ENCODE measurements at regions not wholly inside any gene's neighbourhood (a gene's known extent, or its start where the extent isn't known, plus 50 kb on each side); places are given as distances from the start of the nearest gene placed in this dataset.

DNA sequence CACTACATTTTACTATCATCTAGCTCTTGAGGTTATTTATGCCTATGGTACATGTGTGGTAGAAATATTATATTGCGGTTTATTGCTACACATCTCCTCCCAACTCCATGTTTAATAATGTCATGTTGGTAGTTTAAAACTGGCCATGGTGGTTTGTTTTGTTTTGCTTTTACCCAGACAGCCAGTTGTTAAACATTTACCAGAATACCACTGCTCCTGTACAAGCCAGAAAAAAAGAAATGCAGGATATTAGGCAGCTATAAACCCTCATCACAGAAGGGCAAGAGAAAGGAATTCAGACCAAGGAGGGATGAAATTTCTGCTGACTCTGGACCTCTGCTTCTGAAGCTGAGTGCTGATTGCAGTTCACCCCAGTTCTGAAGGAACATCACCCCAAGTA, 451.8 kb upstream of the IL12A start:
- no peak for DNase-seq (ENCODE audit: low read depth)

DNA sequence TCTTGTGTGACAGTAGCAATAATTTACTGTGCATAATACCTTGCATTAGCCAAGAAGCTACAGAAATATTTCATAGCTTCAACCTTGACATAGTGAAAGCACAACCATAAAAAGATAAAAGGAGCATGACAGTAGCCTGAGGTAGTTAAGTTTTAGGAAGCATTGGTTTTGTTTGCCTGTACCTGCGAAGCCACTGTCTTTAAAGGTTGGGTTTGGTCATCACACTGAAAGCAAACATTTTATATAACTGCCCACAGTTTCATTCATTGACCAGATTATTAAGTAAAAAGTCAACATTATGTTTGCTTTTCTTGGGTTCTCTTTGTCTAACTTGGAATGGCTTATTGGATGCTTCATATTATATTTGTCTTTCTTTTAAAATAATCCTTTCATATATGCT, 450.1 kb upstream of the IL12A start:
- DNase-seq (ENCODE audit: low read depth) = no peak

DNA sequence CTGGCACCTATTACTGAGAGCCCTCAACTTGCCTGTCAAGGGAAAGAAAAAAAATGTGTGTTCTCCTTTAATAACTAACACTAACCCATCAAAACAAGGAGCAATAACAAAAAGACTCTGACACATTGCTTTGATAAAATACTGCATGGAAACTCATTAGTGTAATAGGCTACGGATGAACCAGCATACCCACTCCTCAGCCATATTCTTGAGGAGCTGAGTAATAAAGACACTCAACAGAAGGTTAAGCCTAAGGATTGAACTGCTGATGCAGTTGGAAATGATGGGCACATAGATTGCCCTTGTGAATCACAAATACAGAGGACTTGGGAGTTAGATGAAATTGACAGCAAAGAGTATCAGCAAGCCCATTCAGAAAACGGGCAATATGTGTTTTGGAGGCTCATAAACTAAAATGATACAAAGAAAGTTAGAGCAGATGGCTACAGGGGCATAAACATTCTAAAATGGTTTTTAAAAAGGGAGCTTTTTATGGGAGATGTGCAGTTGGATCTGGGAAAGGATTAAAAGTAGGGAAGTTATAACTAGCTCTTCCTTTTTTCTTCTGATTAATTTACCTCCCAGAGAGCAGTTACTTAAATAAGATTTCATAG, 447.6 kb upstream of the IL12A start:
- DNase-seq (ENCODE audit: low read depth) = no peak

DNA sequence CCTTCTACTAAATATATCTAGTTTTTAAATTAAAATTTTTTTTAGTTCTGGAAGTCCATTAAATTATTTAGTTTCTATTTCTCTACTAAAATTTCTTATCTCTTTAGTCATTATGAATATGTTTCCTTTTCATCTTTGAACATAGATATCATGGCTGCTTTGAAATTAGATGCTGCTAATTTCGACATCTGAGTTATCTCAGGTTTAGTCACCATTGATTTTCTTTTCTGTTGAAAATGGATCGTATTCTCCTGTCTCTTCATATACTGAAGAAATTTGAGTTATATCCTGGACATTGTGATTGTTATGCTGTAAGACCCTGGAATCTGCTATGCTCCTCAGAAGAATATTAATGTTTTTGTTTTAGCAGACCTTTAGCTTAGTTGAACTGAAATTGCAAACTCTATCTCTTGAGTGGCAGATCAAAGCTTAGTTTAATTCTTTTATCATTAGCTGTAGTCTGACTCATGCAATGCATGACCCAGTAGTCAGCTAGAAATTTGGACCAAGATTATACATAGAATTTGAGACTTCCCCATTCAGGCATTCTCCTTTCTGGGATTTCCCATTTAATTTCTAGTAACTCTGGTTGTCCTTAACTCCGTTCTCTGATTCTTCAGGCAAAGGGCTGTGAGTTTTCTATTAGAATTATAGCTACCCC, 439.8 kb upstream of the IL12A start:
- DNase-seq (ENCODE audit: low read depth) = no peak

DNA sequence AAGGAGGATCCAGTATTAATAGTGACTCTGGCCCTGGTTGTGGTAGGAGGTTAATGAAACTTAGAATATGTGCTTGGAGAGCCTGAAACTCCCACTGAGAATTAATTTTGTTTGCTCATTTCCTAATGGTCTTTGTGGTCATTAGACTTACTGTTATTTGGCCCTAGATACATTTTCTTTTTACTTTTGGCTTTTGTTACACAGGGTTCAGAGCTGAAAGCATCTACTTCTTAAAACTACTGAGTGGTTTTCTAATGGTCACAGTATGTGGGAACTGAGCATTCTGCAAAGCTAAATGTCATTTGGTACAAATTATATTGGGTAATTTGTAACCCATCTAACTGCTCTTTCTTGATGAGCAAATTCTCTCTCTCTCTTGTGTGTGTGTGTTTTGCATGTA, 433.4 kb upstream of the IL12A start:
- DNase-seq (ENCODE audit: low read depth) = no peak

DNA sequence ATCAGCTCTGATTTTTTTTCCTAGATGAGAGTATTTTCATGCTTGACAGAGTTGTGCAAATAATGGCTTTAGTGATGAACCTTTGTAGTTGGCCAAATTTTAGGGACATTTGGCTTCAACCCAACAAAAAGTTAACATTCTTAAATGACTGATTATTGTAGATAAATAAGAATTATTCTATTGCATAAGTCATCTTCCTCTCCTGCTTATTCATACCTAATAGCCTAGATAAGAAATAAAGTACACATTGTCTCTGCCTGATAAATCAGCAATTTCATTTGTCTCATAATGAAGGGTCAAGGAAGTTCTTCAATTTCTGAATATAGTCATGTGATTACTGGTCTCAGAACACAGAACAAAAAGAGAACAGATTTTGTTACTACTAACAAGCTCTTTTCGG, 428.9 kb upstream of the IL12A start:
- no peak for DNase-seq (ENCODE audit: low read depth)

DNA sequence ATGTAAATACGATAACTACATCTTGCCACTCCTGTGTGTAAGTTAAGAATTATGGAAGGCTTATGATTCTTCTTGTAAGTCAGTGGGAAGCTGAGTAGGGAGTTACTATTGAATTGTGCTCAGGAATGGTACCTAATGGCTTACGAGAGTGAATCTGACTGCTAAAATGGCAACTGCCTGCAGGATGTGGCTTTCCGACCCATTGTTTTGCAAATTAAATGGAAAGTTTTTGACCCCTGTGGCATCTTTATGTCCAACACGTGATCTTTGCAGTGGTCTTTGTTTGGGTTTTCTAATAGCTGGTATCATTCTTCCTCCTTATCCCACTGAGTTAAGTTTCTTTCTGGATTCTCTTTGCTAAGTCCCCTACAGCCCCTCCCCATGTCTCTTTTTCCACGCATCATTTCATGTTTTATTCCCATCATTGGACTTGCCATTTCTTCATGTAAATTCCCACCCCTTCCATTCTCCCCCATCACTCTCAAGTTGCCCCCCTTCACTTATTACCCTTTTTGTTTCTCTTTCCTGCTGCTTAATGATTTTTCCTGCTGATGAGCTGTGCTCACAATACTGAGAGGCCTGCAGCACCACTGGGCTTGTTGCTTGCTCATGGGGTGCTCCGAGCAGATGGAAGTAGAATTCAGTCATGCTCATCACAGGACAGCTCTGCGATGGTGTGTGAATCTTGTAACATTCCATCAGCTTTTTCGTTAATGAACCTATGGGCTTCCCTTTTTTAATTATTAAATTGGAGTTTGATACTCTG, 428.2 kb upstream of the IL12A start:
- DNase-seq (ENCODE audit: low read depth) = no peak

DNA sequence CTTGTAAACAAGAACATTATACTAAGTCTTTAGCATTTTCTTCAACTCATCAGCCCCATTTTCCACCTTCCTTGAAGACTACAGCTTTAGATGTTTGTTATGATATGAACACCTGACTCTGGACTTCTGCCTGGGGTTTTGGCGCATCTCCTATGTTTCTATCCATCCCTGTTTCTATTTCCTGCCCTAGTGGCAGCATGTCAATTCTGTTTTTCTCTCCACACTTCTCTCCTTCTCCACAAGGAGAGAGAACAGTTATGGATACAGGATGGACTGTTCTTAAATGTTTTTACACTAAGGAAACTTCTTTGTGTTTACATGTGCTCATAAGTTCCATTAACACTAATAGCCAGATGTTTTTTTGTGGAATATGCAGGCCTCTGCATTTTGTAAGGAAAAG, 423.3 kb upstream of the IL12A start:
- no peak for DNase-seq (ENCODE audit: low read depth)

DNA sequence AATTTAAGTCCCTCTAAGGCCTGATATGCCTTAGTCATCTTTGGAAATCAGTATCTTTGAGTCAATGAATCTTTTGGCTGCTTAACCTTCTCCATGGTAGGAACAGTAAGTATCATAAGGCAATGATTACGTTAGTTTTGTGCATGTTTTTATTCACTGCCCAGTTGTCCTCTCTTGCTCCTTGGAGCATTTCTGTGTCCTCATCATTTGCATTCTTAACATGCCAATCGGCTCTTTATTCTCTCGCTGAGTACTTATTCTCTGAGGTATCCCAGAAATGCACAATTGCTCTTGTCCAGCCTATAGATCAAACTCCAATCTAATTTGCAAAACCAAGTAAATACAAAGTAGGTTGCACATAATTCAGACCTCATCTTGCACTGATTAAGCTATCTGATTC, 405.0 kb upstream of the IL12A start:
- DNase-seq (ENCODE audit: low read depth) = no peak

DNA sequence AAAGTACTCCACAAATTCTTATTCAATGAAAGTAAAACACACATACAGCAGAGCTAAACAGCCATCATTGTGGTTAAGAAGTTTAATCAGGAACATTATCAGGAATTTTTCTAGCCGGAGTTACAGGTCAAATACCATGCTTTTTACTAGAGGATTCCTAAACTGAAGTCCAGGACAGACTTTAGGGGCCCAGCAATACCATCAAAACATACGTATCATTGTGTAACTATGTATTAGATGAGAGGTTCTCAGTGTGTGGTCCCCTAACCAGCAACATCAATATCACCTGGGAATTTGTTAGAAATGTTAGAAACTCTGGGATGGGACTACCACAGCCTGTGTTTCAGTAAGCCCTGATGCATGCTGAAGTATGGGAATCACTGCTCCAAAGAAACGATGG, 404.2 kb upstream of the IL12A start:
- DNase-seq (ENCODE audit: low read depth) = no peak

DNA sequence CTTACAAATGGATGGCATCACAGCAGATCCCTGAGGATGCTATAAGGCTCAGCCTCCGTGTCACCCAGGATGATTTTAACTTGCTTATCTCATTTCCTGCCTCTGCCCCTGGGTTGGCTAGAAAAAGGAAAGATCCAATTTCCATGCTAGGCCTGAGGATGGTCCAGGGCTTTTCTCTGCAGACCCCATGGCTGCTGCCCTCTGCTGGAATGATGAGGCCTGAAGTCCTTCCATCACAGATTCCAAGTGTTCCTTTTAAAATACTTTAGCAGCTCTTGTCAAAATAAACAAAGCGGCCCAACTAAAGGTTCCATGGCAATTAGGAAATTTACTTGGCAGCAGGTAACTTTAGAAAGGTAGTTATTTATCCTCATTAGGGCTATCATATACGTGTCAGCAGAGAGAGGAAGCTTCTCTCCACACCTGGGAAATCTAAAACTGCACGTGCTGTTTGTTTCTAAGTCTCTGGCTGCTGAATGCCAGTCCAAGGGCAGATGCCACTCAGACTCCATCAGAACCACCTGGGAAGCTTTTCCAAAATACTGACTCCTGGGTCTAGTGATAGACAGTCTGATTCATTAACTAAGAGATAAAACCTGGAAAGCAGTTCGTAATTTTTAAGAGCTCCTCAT, 401.9 kb upstream of the IL12A start:
- no peak for DNase-seq (ENCODE audit: low read depth)

DNA sequence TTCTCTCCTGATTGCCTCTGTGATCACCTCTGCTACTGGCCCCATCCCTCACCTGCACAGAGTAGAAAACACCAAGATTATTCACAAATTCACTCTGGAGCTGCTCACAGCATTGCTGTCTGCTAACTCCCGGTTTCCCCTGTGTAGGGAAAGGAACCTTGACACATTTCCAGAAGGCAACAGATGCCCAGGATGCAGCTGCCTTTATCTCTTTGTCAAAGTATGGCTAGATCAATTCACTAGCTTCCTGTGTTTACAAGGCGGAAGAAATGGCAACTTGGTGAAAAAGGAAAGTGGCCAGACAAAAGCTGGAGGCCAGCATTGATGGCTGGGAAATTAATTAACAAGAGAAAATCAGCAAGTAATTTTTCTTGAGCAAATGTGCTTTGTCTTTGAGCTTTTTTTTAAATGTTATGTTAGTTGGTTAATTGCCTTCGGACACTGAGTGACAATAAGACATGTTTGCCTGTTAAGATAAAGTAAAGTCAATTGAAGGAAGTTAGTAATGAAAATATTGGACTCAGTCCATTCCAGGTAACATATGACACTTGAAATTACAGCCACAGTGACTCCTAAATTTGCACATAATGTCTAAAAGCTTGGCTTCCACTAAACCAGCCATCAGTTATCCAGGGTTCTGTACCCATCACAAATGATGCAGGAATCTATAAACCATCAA, 394.6 kb upstream of the IL12A start:
- DNase-seq (ENCODE audit: low read depth) = no peak

DNA sequence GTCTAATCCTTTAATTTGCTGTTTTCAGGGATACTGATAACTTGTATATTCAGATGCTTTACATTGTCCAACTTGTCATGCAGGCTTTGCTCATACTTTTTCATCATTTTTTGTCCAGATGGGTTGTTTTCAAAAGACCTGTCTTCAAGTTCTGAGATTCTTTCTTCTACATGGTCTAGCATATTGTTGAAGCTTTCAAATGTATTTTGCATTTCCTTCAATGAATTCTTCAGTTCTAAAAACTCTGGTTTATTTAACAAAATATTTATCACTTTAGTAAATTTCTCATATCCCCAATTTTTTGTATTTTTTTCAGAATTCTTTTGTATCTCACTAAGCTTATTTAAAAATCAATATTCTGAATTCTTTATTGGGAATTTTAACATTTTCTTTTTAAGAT, 388.3 kb upstream of the IL12A start:
- DNase-seq (ENCODE audit: low read depth) = no peak

DNA sequence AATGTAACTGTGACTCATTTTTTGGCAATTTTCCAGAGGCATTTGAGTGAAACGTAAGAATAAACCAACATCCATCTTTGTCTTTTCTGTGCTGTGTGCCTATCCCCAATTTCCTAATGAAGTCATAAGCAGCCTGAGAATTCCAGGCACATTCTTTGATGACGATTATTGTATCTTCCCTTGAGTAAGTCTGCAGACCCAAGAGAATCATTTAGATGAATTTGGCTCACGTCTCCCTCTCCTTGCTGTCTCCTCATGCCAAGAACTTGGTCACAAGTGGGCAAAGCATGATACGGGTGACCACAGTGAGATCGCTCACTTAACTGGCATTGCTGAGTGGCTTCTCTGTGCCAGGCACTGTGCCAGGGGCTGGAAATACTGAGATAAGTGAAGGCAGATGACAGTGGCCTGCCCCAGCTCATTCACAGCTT, 384.5 kb upstream of the IL12A start:
- DNase-seq (ENCODE audit: low read depth) = no peak

DNA sequence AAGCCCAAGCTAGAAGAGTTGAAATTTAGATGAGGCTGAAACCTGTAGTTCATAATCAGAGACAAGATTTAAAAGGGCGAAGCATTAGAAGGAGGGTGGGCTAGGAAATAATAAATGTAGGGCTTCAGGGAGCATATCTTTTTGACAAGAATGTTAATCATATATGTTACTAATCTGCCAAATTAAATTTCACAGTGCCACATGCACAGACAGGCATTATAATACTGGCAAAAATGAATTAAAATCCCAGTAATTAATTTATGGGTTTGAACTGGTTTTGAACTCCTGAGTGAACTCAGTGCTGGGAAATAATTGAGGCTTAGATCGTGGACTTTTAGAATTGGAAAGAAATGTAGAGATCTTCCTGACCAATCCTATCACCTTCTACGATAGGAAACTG, 383.5 kb upstream of the IL12A start:
- DNase-seq (ENCODE audit: low read depth) = no peak

DNA sequence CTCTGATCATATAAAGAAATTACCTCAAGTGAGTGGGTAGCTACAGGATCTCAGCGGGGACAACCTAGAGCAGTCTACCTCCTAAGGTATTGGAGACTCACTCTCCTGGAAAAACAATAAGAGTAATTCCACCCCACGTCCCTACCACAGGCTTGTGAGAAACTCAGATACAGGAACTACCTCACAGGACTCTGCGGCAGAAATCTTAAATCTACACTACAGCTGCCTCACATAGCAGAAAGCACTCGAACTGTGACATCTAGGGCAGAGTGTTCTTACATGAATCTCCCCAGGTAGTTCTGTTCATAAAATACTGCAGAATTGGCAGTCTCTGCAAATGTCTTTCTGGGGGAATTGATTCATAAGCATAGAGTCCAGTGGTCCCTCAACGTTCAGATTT, 382.9 kb upstream of the IL12A start:
- DNase-seq (ENCODE audit: low read depth) = no peak

DNA sequence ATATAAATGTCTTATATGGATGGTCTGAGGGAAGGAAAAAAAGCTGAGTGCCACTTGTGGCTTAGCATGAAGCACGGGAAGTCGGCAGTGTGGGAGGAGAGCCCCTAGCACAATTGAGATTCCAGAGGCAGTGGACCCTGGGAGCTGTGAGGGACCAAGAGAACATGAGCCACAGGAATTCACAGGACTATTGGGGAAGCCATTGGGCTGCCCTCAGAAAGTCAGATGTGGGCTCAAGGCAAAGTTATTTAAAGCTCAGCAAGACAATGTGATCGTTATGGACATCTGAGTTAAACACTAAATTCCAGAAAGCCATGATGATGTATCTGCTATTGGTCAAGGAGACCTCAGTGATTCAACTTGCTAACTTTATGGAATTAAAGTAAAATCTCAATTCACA, 380.8 kb upstream of the IL12A start:
- no peak for DNase-seq (ENCODE audit: low read depth)

DNA sequence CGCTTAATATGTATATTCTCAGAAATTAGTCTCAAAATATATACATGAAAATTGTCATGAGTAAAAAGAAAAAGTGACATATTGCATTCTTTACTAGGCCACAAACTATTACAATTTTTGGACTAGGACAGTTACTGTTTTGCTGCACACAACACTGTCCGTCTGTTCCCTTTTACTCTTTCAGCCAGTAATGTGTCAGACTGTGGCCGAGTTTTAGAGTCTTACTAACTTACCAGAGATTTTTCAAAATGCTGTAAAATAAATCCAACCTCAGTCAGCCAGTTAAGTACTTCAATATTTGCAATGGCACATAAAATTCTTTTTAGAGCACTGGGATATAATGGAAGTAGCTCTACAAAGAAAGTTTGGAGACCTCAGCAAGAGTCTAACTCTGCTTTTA, 380.3 kb upstream of the IL12A start:
- DNase-seq (ENCODE audit: low read depth) = no peak

DNA sequence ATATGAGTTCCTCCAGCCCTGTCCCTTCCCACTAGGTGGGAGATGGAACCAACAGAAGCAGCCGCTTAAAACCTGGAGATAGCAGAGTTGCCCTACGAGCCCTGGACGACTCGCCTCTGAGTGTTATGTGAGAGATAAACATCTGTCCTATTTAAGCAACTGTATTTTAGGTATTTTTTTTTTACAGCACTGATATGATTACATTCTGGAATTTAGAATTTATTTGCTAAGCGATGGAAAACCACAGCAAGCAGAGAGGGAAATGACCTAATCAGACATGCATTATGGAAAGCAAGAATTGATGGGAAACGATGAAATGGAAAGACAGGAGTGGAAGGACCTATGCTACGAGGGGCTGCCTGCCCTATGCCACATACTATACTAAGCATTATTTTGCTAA, 379.0 kb upstream of the IL12A start:
- DNase-seq (ENCODE audit: low read depth) = no peak

DNA sequence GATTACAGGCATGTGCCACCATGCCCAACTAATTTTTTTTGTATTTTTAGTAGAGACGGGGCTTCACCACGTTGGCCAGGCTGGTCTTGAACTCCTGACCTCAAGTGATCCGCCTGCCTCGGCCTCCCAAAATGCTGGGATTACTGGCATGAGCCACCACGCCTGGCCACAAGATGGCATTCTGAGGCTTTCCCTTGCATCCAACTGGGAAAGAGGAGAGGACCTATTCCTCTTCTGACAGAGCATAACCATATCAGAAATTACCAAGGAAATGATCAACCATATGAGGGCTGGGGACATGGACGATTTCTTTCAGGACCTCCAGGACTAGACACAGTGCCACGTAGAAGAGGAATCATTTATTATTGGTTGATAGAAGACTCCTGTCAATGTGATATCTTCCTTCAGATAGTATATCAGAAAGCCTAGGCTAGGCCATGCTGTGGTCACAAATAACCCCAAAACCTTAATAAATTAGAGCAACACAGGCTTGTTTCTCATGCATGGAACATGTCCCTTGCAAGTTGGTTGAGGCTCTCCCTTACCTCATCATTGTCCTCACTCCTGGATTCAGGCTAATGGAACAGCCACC, 372.3 kb upstream of the IL12A start:
- no peak for DNase-seq (ENCODE audit: low read depth)

DNA sequence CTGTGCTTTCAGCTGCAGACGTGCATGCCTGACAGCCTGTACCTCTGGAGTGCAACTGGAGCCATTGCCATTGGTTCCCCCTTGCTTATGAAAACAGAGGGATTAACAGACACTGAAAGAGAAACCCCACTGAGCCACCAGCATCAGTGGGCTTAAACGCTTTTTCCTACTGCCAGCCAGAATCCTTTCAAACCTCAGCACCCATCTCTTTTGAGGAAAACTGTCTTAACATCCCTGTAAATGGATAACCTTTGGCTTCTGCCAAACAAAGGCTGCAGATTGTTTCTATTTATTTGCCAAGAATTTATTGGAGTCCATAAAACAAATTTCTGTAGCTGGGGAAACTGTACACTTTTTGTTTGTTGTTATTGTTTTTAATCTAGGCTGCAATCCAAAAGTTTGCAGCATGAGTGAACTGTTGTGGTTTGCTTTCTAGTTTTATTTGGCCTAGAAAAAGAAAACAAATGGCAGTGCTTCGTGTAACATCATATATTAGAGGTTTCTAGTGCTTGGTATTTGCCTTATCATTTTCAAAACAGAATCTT, 369.2 kb upstream of the IL12A start:
- DNase-seq (ENCODE audit: low read depth) = no peak

DNA sequence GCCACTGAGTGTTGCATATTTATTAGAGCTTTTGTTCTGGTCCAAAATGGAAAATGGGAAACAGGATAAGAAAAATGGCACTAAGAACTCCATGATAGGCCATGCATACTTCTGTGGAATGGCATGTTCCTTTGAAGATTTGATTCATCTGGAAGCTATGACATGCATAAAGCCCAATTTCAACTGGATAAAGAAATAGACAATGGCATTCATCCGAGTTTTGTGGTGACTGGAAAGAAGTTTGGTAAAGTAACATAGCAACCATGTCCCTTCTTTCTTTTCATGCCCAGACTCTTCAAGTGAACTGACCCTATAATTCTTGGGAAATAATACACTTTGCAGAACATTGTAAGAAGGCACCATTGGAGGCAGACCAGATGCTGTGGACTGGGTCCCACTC, 368.4 kb upstream of the IL12A start:
- no peak for DNase-seq (ENCODE audit: low read depth)

All from T-helper 22 cell (primary cell).